Endothelial cell of umbilical vein (primary cell): ENCODE measurements at regions not wholly inside any gene's neighbourhood (a gene's known extent, or its start where the extent isn't known, plus 50 kb on each side); places are given as distances from the start of the nearest gene placed in this dataset.

Source experiments
- CTCF ChIP-seq, 2 donors: IDR thresholded peaks; 1 replicate in 1 of 2; 2 replicates in 1 of 2; pipeline ENCODE4 v1.5.1; 2011; ENCODE audit warnings: low read length in 2 of 2, mild to moderate bottlenecking in 2 of 2, moderate library complexity in 2 of 2, control low read depth in 1 of 2, inconsistent platforms in 1 of 2, low read depth in 1 of 2; ENCODE audit not compliant: insufficient read depth in 1 of 2; ENCODE audit errors: extremely low read depth in 1 of 2
- EZH2 ChIP-seq: IDR thresholded peaks from 2 replicates; pipeline ENCODE4 v1.6.1; 2012; ENCODE audit warnings: borderline replicate concordance, low read depth, mild to moderate bottlenecking, moderate library complexity, low read length, inconsistent platforms; ENCODE audit not compliant: severe bottlenecking
- FOS ChIP-seq: IDR thresholded peaks from 2 replicates; pipeline ENCODE4 v1.6.1; 2011; ENCODE audit warnings: mild to moderate bottlenecking, low read length, moderate library complexity, borderline replicate concordance; ENCODE audit not compliant: insufficient read depth
- GATA2 ChIP-seq: IDR thresholded peaks from 2 replicates; pipeline ENCODE4 v1.7.0; 2011; ENCODE audit warnings: low read depth, mild to moderate bottlenecking, moderate library complexity, mixed read lengths, low read length; ENCODE audit not compliant: insufficient read length, insufficient read depth
- JUN ChIP-seq: IDR thresholded peaks from 2 replicates; pipeline ENCODE4 v1.6.1; 2011; ENCODE audit warnings: borderline replicate concordance, low read depth; ENCODE audit not compliant: insufficient read length, insufficient read depth
- MAX ChIP-seq: IDR thresholded peaks from 2 replicates; pipeline ENCODE4 v1.6.1; 2011; ENCODE audit not compliant: insufficient read depth, insufficient read length
- MYC ChIP-seq: IDR thresholded peaks from one replicate; pipeline ENCODE4 v1.6.1; 2011; ENCODE audit warnings: mild to moderate bottlenecking, low read depth, low read length
- POLR2A ChIP-seq: IDR thresholded peaks from 2 replicates; pipeline ENCODE4 v1.6.1; 2012; ENCODE audit warnings: low read depth, mild to moderate bottlenecking, control low read depth, low read length
- POLR2AphosphoS5 ChIP-seq: IDR thresholded peaks from 2 replicates; pipeline ENCODE4 v1.6.1; 2012; ENCODE audit warnings: low read depth, mild to moderate bottlenecking, control low read depth, low read length, moderate library complexity; ENCODE audit not compliant: insufficient read depth

GRCh38 chr13:99661791-99662190, 160.5 kb downstream of the TM9SF2 start:
- TF ChIP-seq CTCF (IDR thresholded peaks at IDR 0.05; ENCODE audit: extremely low read depth in 1 of 2, insufficient read depth in 1 of 2, low read depth in 1 of 2, low read length in 2 of 2) (no peak), MAX (no peak), EZH2 (no peak), FOS (no peak), POLR2A (no peak), POLR2AphosphoS5 (no peak), GATA2 (no peak), MYC (no peak), JUN (no peak)
